Muscle layer of duodenum (tissue), 2 donors: ENCODE measurements at regions not wholly inside any gene's neighbourhood (a gene's known extent, or its start where the extent isn't known, plus 50 kb on each side); places are given as distances from the start of the nearest gene placed in this dataset.

Source experiments
- H3K27ac ChIP-seq: one replicate; pipeline ENCODE4 v1.7.0; 2013; ENCODE audit warnings: mild to moderate bottlenecking, low read length
- H3K27me3 ChIP-seq: one replicate; pipeline ENCODE4 v1.7.0; 2013; ENCODE audit warnings: low read depth, mild to moderate bottlenecking, control low read depth, low read length
- H3K36me3 ChIP-seq, 2 donors: one replicate each; pipeline ENCODE4 v1.7.0; 2013; ENCODE audit warnings: low read length in 2 of 2, control low read depth in 1 of 2, mild to moderate bottlenecking in 1 of 2; ENCODE audit not compliant: insufficient read depth in 2 of 2, control insufficient read depth in 1 of 2
- H3K4me1 ChIP-seq, 2 donors: one replicate each; pipeline ENCODE4 v1.7.0; 2013; ENCODE audit warnings: low read length in 2 of 2, mild to moderate bottlenecking in 2 of 2, control low read depth in 1 of 2, moderate library complexity in 1 of 2; ENCODE audit not compliant: insufficient read depth in 2 of 2, control insufficient read depth in 1 of 2
- H3K4me3 ChIP-seq, 2 donors: one replicate each; pipeline ENCODE4 v1.7.0; 2013; ENCODE audit warnings: low read length in 2 of 2, low read depth in 1 of 2, mild to moderate bottlenecking in 1 of 2
- H3K9me3 ChIP-seq, 2 donors: one replicate each; pipeline ENCODE4 v1.7.0; 2013; ENCODE audit warnings: low read length in 2 of 2, control low read depth in 1 of 2, mild to moderate bottlenecking in 1 of 2; ENCODE audit not compliant: control insufficient read depth in 1 of 2
- donor health status: healthy.

GRCh38 chr11:90803366-90803765 is 580.5 kb upstream of the CHORDC1 start:
- H3K27ac ChIP-seq: no peak overlapping the region
- no peaks in the 10 kb centered on the region for H3K9me3 ChIP-seq
- no peaks in the 10 kb centered on the region for H3K4me1 ChIP-seq
- H3K27me3 ChIP-seq: no peaks in the 10 kb centered on the region
- H3K36me3 ChIP-seq: no peaks in the 10 kb centered on the region
- no peak overlapping the region for H3K4me3 ChIP-seq

GRCh38 chr11:90798769-90799168 is 575.9 kb upstream of the CHORDC1 start:
- Histone ChIP-seq H3K36me3 (no peaks in the 10 kb centered on the region), H3K4me3 (no peak overlapping the region)

GRCh38 chr11:90795746-90796145 is 572.9 kb upstream of the CHORDC1 start:
- Histone ChIP-seq H3K27me3 (no peaks in the 10 kb centered on the region), H3K9me3 (no peaks in the 10 kb centered on the region), H3K4me1 (no peaks in the 10 kb centered on the region), H3K36me3 (no peaks in the 10 kb centered on the region), H3K27ac (no peak overlapping the region), H3K4me3 (no peak overlapping the region)

More at GRCh38 chr11:90798769-90799168, 575.9 kb upstream of the CHORDC1 start:
- Histone ChIP-seq H3K27me3 (no peaks in the 10 kb centered on the region), H3K27ac (no peak overlapping the region), H3K4me1 (no peaks in the 10 kb centered on the region), H3K9me3 (no peaks in the 10 kb centered on the region)

- no peaks in the 10 kb centered on the region for H3K27me3 ChIP-seq
- no peaks in the 10 kb centered on the region for H3K4me1 ChIP-seq
- H3K27ac ChIP-seq: no peak overlapping the region
- H3K9me3 ChIP-seq: peaks cover 0 to 4% of the 10 kb centered on the region in 2 donors
- no peak overlapping the region for H3K4me3 ChIP-seq
- no peaks in the 10 kb centered on the region for H3K36me3 ChIP-seq
Measured at GRCh38 chr11:90788961-90789360, 566.1 kb upstream of the CHORDC1 start.

GRCh38 chr11:90784241-90784814 is 561.5 kb upstream of the CHORDC1 start:
- Histone ChIP-seq H3K36me3 (no peaks in the 10 kb centered on the region), H3K4me1 (no peaks in the 10 kb centered on the region), H3K27me3 (no peaks in the 10 kb centered on the region), H3K9me3 (peaks cover 0 to 4% of the 10 kb centered on the region in 2 donors), H3K4me3 (no peak overlapping the region), H3K27ac (no peak overlapping the region)

GRCh38 chr11:90783111-90783510 is 560.3 kb upstream of the CHORDC1 start:
- Histone ChIP-seq H3K9me3 (peaks cover 0 to 4% of the 10 kb centered on the region in 2 donors), H3K27me3 (no peaks in the 10 kb centered on the region), H3K4me1 (no peaks in the 10 kb centered on the region), H3K27ac (no peak overlapping the region), H3K4me3 (no peak overlapping the region), H3K36me3 (no peaks in the 10 kb centered on the region)

- H3K36me3 ChIP-seq: no peaks in the 10 kb centered on the region
- H3K4me3 ChIP-seq: no peak overlapping the region
- no peaks in the 10 kb centered on the region for H3K27me3 ChIP-seq
Measured at GRCh38 chr11:90779098-90779497, 556.2 kb upstream of the CHORDC1 start.

GRCh38 chr11:90775567-90776165 is 552.8 kb upstream of the CHORDC1 start:
- H3K27ac ChIP-seq: no peak overlapping the region
- H3K36me3 ChIP-seq: no peaks in the 10 kb centered on the region
- no peaks in the 10 kb centered on the region for H3K27me3 ChIP-seq
- H3K4me3 ChIP-seq: no peak overlapping the region
- H3K9me3 ChIP-seq: no peaks in the 10 kb centered on the region
- no peaks in the 10 kb centered on the region for H3K4me1 ChIP-seq

More at GRCh38 chr11:90779098-90779497, 556.2 kb upstream of the CHORDC1 start:
- Histone ChIP-seq H3K9me3 (no peaks in the 10 kb centered on the region), H3K27ac (no peak overlapping the region), H3K4me1 (no peaks in the 10 kb centered on the region)

GRCh38 chr11:90774727-90775566 is 552.1 kb upstream of the CHORDC1 start:
- H3K4me1 ChIP-seq: no peaks in the 10 kb centered on the region
- H3K27ac ChIP-seq: no peak overlapping the region
- no peaks in the 10 kb centered on the region for H3K36me3 ChIP-seq
- H3K9me3 ChIP-seq: no peaks in the 10 kb centered on the region
- H3K27me3 ChIP-seq: no peaks in the 10 kb centered on the region
- H3K4me3 ChIP-seq: no peak overlapping the region

GRCh38 chr11:90770007-90770406 is 547.2 kb upstream of the CHORDC1 start:
- no peaks in the 10 kb centered on the region for H3K27me3 ChIP-seq
- H3K4me3 ChIP-seq: no peak overlapping the region
- no peaks in the 10 kb centered on the region for H3K36me3 ChIP-seq
- no peak overlapping the region for H3K27ac ChIP-seq
- H3K4me1 ChIP-seq: no peaks in the 10 kb centered on the region
- no peaks in the 10 kb centered on the region for H3K9me3 ChIP-seq

GRCh38 chr11:90766121-90766520 is 543.3 kb upstream of the CHORDC1 start:
- H3K27me3 ChIP-seq: no peaks in the 10 kb centered on the region
- H3K36me3 ChIP-seq: no peaks in the 10 kb centered on the region
- no peaks in the 10 kb centered on the region for H3K4me1 ChIP-seq

More at GRCh38 chr11:90766121-90766520, 543.3 kb upstream of the CHORDC1 start:
- Histone ChIP-seq H3K27ac (no peak overlapping the region), H3K4me3 (no peak overlapping the region), H3K9me3 (no peaks in the 10 kb centered on the region)
